HEK293 (cell line): ENCODE measurements at regions not wholly inside any gene's neighbourhood (a gene's known extent, or its start where the extent isn't known, plus 50 kb on each side); places are given as distances from the start of the nearest gene placed in this dataset.
A peak's percentile ranks its signal among the peaks of the same experiment; 100 is the strongest.

ENCODE experiments used
- ATF2 ChIP-seq: fragments of 450-650 bp; formaldehyde crosslinking; IDR thresholded peaks from 2 replicates; pipeline ENCODE4 v1.5.1; 2016; ENCODE audit warnings: missing biosample characterization, missing genetic modification characterization, low read depth
- GFI1B ChIP-seq: fragments of 450-650 bp; formaldehyde crosslinking; IDR thresholded peaks from 2 replicates; pipeline ENCODE4 v1.5.1; 2016; ENCODE audit warnings: missing biosample characterization, missing genetic modification characterization
- GLIS1 ChIP-seq: fragments of 450-650 bp; formaldehyde crosslinking; IDR thresholded peaks from 2 replicates; pipeline ENCODE4 v1.5.1; 2016; ENCODE audit warnings: missing biosample characterization, missing genetic modification characterization
- GLIS2 ChIP-seq: fragments of 450-650 bp; formaldehyde crosslinking; IDR thresholded peaks from 2 replicates; pipeline ENCODE4 v1.5.1; 2016; ENCODE audit warnings: missing biosample characterization, missing genetic modification characterization
- HOXD13 ChIP-seq: sonication (generic); formaldehyde crosslinking; IDR thresholded peaks from 2 replicates; pipeline ENCODE4 v1.8.0; 2022; ENCODE audit warnings: missing genetic modification reagents, borderline replicate concordance
- SALL2 ChIP-seq: fragments of 450-650 bp; formaldehyde crosslinking; IDR thresholded peaks from 2 replicates; pipeline ENCODE4 v1.5.0; 2017; ENCODE audit warnings: missing biosample characterization, mild to moderate bottlenecking, missing genetic modification characterization, borderline replicate concordance
- SCRT1 ChIP-seq: fragments of 450-650 bp; formaldehyde crosslinking; IDR thresholded peaks from 2 replicates; pipeline ENCODE4 v1.5.1; 2016; ENCODE audit warnings: missing biosample characterization, missing genetic modification characterization, borderline replicate concordance
- SP7 ChIP-seq: fragments of 450-650 bp; formaldehyde crosslinking; IDR thresholded peaks from 2 replicates; pipeline ENCODE4 v1.5.1; 2016; ENCODE audit warnings: missing biosample characterization, missing genetic modification characterization
- ZBTB17 ChIP-seq: fragments of 450-650 bp; formaldehyde crosslinking; IDR thresholded peaks from 2 replicates; pipeline ENCODE4 v1.5.1; 2016; ENCODE audit warnings: missing biosample characterization, missing genetic modification characterization
- ZFP69B ChIP-seq: fragments of 450-650 bp; formaldehyde crosslinking; IDR thresholded peaks from 2 replicates; pipeline ENCODE4 v1.5.1; 2016; ENCODE audit warnings: missing biosample characterization, missing genetic modification characterization
- ZNF10 ChIP-seq: fragments of 450-650 bp; formaldehyde crosslinking; IDR thresholded peaks from 2 replicates; pipeline ENCODE4 v1.5.1; 2017; ENCODE audit warnings: missing biosample characterization, missing genetic modification characterization
- ZNF114 ChIP-seq: fragments of 450-650 bp; formaldehyde crosslinking; IDR thresholded peaks from 2 replicates; pipeline ENCODE4 v1.5.0; 2017; ENCODE audit warnings: missing biosample characterization, missing genetic modification characterization
- ZNF133 ChIP-seq: fragments of 450-650 bp; formaldehyde crosslinking; IDR thresholded peaks from 2 replicates; pipeline ENCODE4 v1.5.1; 2016; ENCODE audit warnings: missing biosample characterization, missing genetic modification characterization
- ZNF175 ChIP-seq: fragments of 450-650 bp; formaldehyde crosslinking; IDR thresholded peaks from 2 replicates; pipeline ENCODE4 v1.5.1; 2016; ENCODE audit warnings: missing biosample characterization, missing genetic modification characterization
- ZNF2 ChIP-seq: fragments of 450-650 bp; formaldehyde crosslinking; IDR thresholded peaks from 2 replicates; pipeline ENCODE4 v1.5.1; 2016; ENCODE audit warnings: missing biosample characterization, missing genetic modification characterization
- ZNF26 ChIP-seq: fragments of 450-650 bp; formaldehyde crosslinking; IDR thresholded peaks from 2 replicates; pipeline ENCODE4 v1.5.1; 2016; ENCODE audit warnings: missing biosample characterization, missing genetic modification characterization
- ZNF274 ChIP-seq, 2 experiments: fragments of 200-500 bp in 1 of 2; fragments of 450-650 bp in 1 of 2; sonication (Bioruptor generic) in 1 of 2; formaldehyde crosslinking in 1 of 2; IDR thresholded peaks; 2 replicates each; pipeline versions ENCODE4 v1.5.1 to v1.6.1; 2014 to 2016; ENCODE audit warnings: borderline replicate concordance in 1 of 2, inconsistent platforms in 1 of 2, low read length in 1 of 2, missing biosample characterization in 1 of 2, missing genetic modification characterization in 1 of 2
- ZNF335 ChIP-seq: fragments of 450-650 bp; formaldehyde crosslinking; conservative IDR thresholded peaks from 2 replicates; pipeline ENCODE4 v1.5.1; 2016; ENCODE audit warnings: missing biosample characterization, missing genetic modification characterization
- ZNF549 ChIP-seq: fragments of 450-650 bp; IDR thresholded peaks from 2 replicates; pipeline ENCODE4 v1.5.1; 2018; ENCODE audit warnings: missing biosample characterization, missing genetic modification characterization, mild to moderate bottlenecking, inconsistent platforms, moderate library complexity
- ZNF560 ChIP-seq: fragments of 450-650 bp; formaldehyde crosslinking; IDR thresholded peaks from 2 replicates; pipeline ENCODE4 v1.5.1; 2017; ENCODE audit warnings: missing biosample characterization, missing genetic modification characterization, borderline replicate concordance
- ZNF623 ChIP-seq: fragments of 450-650 bp; formaldehyde crosslinking; IDR thresholded peaks from 2 replicates; pipeline ENCODE4 v1.5.1; 2016; ENCODE audit warnings: missing biosample characterization, missing genetic modification characterization
- ZNF645 ChIP-seq: fragments of 450-650 bp; formaldehyde crosslinking; IDR thresholded peaks from 2 replicates; pipeline ENCODE4; 2016; ENCODE audit warnings: missing biosample characterization, missing genetic modification characterization
- TF ChIP-seq, protein P1 (sequence below): fragments of 450-650 bp; formaldehyde crosslinking; IDR thresholded peaks from 2 replicates; pipeline ENCODE4 v1.5.1; 2016; ENCODE audit warnings: missing biosample characterization, missing genetic modification characterization
- TF ChIP-seq, protein P2 (sequence below): sonication (generic); formaldehyde crosslinking; IDR thresholded peaks from 2 replicates; pipeline ENCODE4 v1.8.1; 2022; ENCODE audit warnings: mild to moderate bottlenecking, moderate library complexity, missing genetic modification reagents
- TF ChIP-seq, protein P3 (sequence below): fragments of 450-650 bp; formaldehyde crosslinking; IDR thresholded peaks from 2 replicates; pipeline ENCODE4 v1.5.1; 2016; ENCODE audit warnings: missing biosample characterization, missing genetic modification characterization, low read depth
- TF ChIP-seq, protein P4 (sequence below): fragments of 450-650 bp; formaldehyde crosslinking; conservative IDR thresholded peaks from 2 replicates; pipeline ENCODE4 v1.5.1; 2016; ENCODE audit warnings: low read depth, missing biosample characterization, missing genetic modification characterization

GRCh38 chr15:92819278-92820235, 80.6 kb upstream of the CHD2 start (continued):
- TF ChIP-seq HOXD13 (CRISPR knock-in tag) = no peak
- TF ChIP-seq, protein P1, sequence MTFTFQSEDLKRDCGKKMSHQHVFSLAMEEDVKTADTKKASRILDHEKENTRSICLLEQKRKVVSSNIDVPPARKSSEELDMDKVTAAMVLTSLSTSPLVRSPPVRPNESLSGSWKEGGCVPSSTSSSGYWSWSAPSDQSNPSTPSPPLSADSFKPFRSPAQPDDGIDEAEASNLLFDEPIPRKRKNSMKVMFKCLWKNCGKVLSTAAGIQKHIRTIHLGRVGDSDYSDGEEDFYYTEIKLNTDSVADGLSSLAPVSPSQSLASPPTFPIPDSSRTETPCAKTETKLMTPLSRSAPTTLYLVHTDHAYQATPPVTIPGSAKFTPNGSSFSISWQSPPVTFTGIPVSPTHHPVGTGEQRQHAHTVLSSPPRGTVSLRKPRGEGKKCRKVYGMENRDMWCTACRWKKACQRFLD (tag by site-specific recombination) = no peak
- no peak for TF ChIP-seq ZNF175
- TF ChIP-seq ZNF133 = no peak
- TF ChIP-seq GLIS2 = no peak
- no peak for TF ChIP-seq ZNF114
- TF ChIP-seq ZNF26 (tag by site-specific recombination) = no peak
- no peak for TF ChIP-seq ATF2
- TF ChIP-seq ZNF623 (tag by site-specific recombination) = no peak
- TF ChIP-seq ZNF645 (tag by site-specific recombination) = no peak
- TF ChIP-seq ZNF274 (IDR thresholded peaks at IDR 0.05; ENCODE audit: low read length) = no peak
- TF ChIP-seq ZNF274 (tag by site-specific recombination; IDR thresholded peaks at IDR 0.05; ENCODE audit: borderline replicate concordance) = no peak
- TF ChIP-seq, protein P2, sequence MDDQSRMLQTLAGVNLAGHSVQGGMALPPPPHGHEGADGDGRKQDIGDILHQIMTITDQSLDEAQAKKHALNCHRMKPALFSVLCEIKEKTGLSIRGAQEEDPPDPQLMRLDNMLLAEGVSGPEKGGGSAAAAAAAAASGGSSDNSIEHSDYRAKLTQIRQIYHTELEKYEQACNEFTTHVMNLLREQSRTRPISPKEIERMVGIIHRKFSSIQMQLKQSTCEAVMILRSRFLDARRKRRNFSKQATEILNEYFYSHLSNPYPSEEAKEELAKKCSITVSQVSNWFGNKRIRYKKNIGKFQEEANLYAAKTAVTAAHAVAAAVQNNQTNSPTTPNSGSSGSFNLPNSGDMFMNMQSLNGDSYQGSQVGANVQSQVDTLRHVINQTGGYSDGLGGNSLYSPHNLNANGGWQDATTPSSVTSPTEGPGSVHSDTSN (CRISPR knock-in tag) = no peak
- TF ChIP-seq SCRT1 = peak; percentile 86
- TF ChIP-seq ZBTB17 (tag by site-specific recombination) = peak; percentile 99
- no peak for TF ChIP-seq ZNF560 (tag by site-specific recombination)
- no peak for TF ChIP-seq SALL2
- no peak for TF ChIP-seq ZNF549 (tag by site-specific recombination)
- TF ChIP-seq, protein P3, sequence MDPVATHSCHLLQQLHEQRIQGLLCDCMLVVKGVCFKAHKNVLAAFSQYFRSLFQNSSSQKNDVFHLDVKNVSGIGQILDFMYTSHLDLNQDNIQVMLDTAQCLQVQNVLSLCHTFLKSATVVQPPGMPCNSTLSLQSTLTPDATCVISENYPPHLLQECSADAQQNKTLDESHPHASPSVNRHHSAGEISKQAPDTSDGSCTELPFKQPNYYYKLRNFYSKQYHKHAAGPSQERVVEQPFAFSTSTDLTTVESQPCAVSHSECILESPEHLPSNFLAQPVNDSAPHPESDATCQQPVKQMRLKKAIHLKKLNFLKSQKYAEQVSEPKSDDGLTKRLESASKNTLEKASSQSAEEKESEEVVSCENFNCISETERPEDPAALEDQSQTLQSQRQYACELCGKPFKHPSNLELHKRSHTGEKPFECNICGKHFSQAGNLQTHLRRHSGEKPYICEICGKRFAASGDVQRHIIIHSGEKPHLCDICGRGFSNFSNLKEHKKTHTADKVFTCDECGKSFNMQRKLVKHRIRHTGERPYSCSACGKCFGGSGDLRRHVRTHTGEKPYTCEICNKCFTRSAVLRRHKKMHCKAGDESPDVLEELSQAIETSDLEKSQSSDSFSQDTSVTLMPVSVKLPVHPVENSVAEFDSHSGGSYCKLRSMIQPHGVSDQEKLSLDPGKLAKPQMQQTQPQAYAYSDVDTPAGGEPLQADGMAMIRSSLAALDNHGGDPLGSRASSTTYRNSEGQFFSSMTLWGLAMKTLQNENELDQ = no peak
- TF ChIP-seq ZFP69B (tag by site-specific recombination) = peak; percentile 38; the same call in 1 of the 2 replicates
- TF ChIP-seq SP7 (tag by site-specific recombination) = peak; percentile 71
- TF ChIP-seq, protein P4, sequence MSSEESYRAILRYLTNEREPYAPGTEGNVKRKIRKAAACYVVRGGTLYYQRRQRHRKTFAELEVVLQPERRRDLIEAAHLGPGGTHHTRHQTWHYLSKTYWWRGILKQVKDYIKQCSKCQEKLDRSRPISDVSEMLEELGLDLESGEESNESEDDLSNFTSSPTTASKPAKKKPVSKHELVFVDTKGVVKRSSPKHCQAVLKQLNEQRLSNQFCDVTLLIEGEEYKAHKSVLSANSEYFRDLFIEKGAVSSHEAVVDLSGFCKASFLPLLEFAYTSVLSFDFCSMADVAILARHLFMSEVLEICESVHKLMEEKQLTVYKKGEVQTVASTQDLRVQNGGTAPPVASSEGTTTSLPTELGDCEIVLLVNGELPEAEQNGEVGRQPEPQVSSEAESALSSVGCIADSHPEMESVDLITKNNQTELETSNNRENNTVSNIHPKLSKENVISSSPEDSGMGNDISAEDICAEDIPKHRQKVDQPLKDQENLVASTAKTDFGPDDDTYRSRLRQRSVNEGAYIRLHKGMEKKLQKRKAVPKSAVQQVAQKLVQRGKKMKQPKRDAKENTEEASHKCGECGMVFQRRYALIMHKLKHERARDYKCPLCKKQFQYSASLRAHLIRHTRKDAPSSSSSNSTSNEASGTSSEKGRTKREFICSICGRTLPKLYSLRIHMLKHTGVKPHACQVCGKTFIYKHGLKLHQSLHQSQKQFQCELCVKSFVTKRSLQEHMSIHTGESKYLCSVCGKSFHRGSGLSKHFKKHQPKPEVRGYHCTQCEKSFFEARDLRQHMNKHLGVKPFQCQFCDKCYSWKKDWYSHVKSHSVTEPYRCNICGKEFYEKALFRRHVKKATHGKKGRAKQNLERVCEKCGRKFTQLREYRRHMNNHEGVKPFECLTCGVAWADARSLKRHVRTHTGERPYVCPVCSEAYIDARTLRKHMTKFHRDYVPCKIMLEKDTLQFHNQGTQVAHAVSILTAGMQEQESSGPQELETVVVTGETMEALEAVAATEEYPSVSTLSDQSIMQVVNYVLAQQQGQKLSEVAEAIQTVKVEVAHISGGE (tag by site-specific recombination) = peak; percentile 58; the same call in 1 of the 2 replicates
- TF ChIP-seq ZNF10 (tag by site-specific recombination) = no peak
- peak; percentile 65 for TF ChIP-seq ZNF335 (tag by site-specific recombination)
- no peak for TF ChIP-seq GFI1B (tag by site-specific recombination)
- peak; percentile 51; the same call in 1 of the 2 replicates for TF ChIP-seq ZNF2 (tag by site-specific recombination)
- TF ChIP-seq GLIS1 = no peak
